ENCODE measurements at regions not wholly inside any gene's neighbourhood (a gene's known extent, or its start where the extent isn't known, plus 50 kb on each side); places are given as distances from the start of the nearest gene placed in this dataset.

DNA sequence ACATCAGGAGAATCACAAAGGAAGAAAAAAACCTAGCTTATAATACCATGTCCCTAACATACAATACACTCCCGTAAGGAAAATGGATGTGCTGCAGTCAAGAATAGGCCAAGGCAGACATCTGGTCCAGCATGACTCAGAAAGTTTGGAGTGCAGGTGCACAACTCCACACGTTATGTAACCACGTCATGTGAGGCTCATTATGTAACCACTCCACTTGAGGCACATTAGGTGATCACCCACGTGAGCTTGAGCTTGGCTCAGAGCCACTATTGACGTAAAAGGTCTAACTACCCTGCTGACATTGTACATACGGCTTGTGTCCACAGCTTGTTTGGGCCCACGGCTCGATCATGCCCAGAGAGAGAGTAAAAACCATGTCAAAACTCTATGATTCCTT, 99.8 kb upstream of the C1orf21 start:
- CTCF ChIA-PET (ENCODE audit: low intra/inter-chr PET ratio, low total read pairs) = no interaction called here
- Histone ChIP-seq H3K4me3 (replicated peaks in 1 of 3; ENCODE audit: insufficient read depth in 1 of 3, low read depth in 2 of 3, low read length in 3 of 3) (no peak overlapping the region), H3K36me3 (replicated peaks in 1 of 2; ENCODE audit: control insufficient read depth in 1 of 2, insufficient read depth in 2 of 2, low read length in 2 of 2) (no peaks in the 10 kb centered on the region), H3K9ac (ENCODE audit: insufficient read depth, low read depth, low read length) (no peak overlapping the region), H3K4me2 (ENCODE audit: low read depth, low read length) (no peak overlapping the region), H3K27me3 (ENCODE audit: control insufficient read depth in 1 of 2, insufficient read depth in 2 of 2, low read length in 2 of 2) (no peaks in the 10 kb centered on the region), H4K20me1 (ENCODE audit: insufficient read depth, low read length) (no peaks in the 10 kb centered on the region), H3K9me3 (ENCODE audit: low read length) (peaks cover 17% of the 10 kb centered on the region), H3K79me2 (ENCODE audit: insufficient read depth, low read length) (no peaks in the 10 kb centered on the region), H2AFZ (ENCODE audit: low read length) (no peak overlapping the region), H3K27ac (ENCODE audit: extremely low read length, insufficient read depth, low read length) (no peak overlapping the region), H3K4me1 (ENCODE audit: insufficient read depth, low read length) (no peaks in the 10 kb centered on the region)
- intact Hi-C loops (cut with micrococcal nuclease; ENCODE audit: unreplicated experiment) = no loop called here
- FAIRE-seq (no peak), ATAC-seq (no peak), DNase-seq (ENCODE audit: low spot score) (no peak)
- TF ChIP-seq, protein P1, sequence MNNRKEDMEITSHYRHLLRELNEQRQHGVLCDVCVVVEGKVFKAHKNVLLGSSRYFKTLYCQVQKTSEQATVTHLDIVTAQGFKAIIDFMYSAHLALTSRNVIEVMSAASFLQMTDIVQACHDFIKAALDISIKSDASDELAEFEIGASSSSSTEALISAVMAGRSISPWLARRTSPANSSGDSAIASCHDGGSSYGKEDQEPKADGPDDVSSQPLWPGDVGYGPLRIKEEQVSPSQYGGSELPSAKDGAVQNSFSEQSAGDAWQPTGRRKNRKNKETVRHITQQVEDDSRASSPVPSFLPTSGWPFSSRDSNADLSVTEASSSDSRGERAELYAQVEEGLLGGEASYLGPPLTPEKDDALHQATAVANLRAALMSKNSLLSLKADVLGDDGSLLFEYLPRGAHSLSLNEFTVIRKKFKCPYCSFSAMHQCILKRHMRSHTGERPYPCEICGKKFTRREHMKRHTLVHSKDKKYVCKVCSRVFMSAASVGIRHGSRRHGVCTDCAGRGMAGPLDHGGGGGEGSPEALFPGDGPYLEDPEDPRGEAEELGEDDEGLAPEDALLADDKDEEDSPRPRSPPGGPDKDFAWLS (CRISPR knock-in tag; IDR thresholded peaks at IDR 0.05; ENCODE audit: borderline replicate concordance) = no peak
- TF ChIP-seq ZNF766 (CRISPR knock-in tag; IDR thresholded peaks at IDR 0.05; ENCODE audit: borderline replicate concordance) = no peak
- no peak for TF ChIP-seq ZBTB8A (CRISPR knock-in tag; IDR thresholded peaks at IDR 0.05; ENCODE audit: borderline replicate concordance, low read depth)
- TF ChIP-seq ZNF780A (CRISPR knock-in tag; IDR thresholded peaks at IDR 0.05) = no peak
- TF ChIP-seq, protein P2, sequence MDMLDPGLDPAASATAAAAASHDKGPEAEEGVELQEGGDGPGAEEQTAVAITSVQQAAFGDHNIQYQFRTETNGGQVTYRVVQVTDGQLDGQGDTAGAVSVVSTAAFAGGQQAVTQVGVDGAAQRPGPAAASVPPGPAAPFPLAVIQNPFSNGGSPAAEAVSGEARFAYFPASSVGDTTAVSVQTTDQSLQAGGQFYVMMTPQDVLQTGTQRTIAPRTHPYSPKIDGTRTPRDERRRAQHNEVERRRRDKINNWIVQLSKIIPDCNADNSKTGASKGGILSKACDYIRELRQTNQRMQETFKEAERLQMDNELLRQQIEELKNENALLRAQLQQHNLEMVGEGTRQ (IDR thresholded peaks at IDR 0.05; ENCODE audit: low read depth, low read length) = no peak
- TF ChIP-seq, protein P2 (CRISPR knock-in tag; IDR thresholded peaks at IDR 0.05; ENCODE audit: borderline replicate concordance) = no peak
- TF ChIP-seq, protein P3, sequence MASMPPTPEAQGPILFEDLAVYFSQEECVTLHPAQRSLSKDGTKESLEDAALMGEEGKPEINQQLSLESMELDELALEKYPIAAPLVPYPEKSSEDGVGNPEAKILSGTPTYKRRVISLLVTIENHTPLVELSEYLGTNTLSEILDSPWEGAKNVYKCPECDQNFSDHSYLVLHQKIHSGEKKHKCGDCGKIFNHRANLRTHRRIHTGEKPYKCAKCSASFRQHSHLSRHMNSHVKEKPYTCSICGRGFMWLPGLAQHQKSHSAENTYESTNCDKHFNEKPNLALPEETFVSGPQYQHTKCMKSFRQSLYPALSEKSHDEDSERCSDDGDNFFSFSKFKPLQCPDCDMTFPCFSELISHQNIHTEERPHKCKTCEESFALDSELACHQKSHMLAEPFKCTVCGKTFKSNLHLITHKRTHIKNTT (CRISPR knock-in tag; IDR thresholded peaks at IDR 0.05) = no peak
- no peak for TF ChIP-seq ZBTB1 (CRISPR knock-in tag; IDR thresholded peaks at IDR 0.05; ENCODE audit: borderline replicate concordance)
- no peak for TF ChIP-seq ZBTB42 (CRISPR knock-in tag; IDR thresholded peaks at IDR 0.05)
- POLR2A ChIA-PET = no interaction called here
- no TSS peak for BruUV-seq (replicated peaks)
- in situ Hi-C loops (cut with HindIII; ENCODE audit: extremely low pct_ligation_motif_present, low pct_unique_long_range_greater_than_20kb) = no loop called here
- WGBS (ENCODE audit: low lambda C conversion rate) = 6% methylated on average over 8 of the region's 8 CpGs
